Coronary artery (tissue), 2 donors: ENCODE measurements at regions not wholly inside any gene's neighbourhood (a gene's known extent, or its start where the extent isn't known, plus 50 kb on each side); places are given as distances from the start of the nearest gene placed in this dataset.
A peak's percentile ranks its signal among the peaks of the same experiment; 100 is the strongest.

Source experiments
- DNase-seq: peaks from one replicate; pipeline ENCODE4 v3.0.0-alpha.2; 2017; ENCODE audit warnings: low spot score
- H3K27ac ChIP-seq, 2 donors: fragments of 200-600 bp; sonication (generic); one replicate each; pipeline ENCODE4 v1.5.1; 2016 to 2019
- H3K4me3 ChIP-seq: fragments of 200-600 bp; sonication (generic); 2 replicates; pipeline ENCODE4 v1.5.1; 2016; ENCODE audit warnings: mild to moderate bottlenecking, moderate library complexity
- TF ChIP-seq, protein P1 (sequence below): fragments of 200-600 bp; sonication (generic); IDR thresholded peaks from one replicate; pipeline ENCODE4 v1.5.1; 2019; ENCODE audit warnings: antibody characterized with exemption

- Histone ChIP-seq H3K27ac (no peak overlapping the region), H3K4me3 (no peak overlapping the region)
- TF ChIP-seq, protein P1, sequence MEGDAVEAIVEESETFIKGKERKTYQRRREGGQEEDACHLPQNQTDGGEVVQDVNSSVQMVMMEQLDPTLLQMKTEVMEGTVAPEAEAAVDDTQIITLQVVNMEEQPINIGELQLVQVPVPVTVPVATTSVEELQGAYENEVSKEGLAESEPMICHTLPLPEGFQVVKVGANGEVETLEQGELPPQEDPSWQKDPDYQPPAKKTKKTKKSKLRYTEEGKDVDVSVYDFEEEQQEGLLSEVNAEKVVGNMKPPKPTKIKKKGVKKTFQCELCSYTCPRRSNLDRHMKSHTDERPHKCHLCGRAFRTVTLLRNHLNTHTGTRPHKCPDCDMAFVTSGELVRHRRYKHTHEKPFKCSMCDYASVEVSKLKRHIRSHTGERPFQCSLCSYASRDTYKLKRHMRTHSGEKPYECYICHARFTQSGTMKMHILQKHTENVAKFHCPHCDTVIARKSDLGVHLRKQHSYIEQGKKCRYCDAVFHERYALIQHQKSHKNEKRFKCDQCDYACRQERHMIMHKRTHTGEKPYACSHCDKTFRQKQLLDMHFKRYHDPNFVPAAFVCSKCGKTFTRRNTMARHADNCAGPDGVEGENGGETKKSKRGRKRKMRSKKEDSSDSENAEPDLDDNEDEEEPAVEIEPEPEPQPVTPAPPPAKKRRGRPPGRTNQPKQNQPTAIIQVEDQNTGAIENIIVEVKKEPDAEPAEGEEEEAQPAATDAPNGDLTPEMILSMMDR, result no peak
- DNase-seq, result no peak
Observed at GRCh38 chr12:105455261-105455660, 124.8 kb downstream of the C12orf75 start.

GRCh38 chr12:105457026-105457425, 126.5 kb downstream of the C12orf75 start:
- Histone ChIP-seq H3K4me3 (no peak overlapping the region), H3K27ac (no peak overlapping the region)
- DNase-seq, result no peak
- TF ChIP-seq, protein P1, result no peak

DNA sequence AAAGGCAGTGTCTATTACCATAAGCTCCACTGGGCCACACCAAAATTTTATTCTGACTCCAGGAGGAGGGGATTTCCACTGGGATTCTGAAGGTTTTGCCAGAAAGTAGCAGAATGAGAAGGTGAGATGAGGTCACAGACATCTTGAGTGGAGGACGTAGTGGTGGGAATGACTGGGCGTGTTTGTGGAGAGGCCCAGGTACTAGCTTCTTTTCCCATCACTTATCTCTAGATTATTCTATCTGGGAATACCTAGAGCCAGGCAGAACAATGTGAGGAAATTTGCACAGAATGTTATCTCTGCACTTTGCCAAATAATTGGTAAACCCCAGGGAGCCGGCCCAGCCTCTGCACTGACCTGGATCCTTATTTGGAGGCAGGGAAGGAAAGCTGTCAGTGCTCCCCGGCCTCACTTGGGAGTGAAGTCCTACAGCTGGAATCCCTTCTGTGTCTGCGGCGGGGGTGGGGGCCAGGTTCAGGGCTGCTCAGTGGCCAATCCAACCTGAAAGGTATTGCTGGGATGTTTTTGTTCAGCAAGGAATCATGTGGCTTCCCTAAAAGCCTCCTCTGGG, 129.4 kb downstream of the C12orf75 start:
- TF ChIP-seq, protein P1, result no peak
- Histone ChIP-seq H3K27ac (peak overlapping the region in 1 of 2 donors; percentile 17), H3K4me3 (no peak overlapping the region)
- DNase-seq, result no peak

GRCh38 chr12:105461271-105461943, 130.9 kb downstream of the C12orf75 start:
- H3K4me3 ChIP-seq, result no peak overlapping the region
- no peak overlapping the region for H3K27ac ChIP-seq
- TF ChIP-seq, protein P1, result no peak
- no peak for DNase-seq

GRCh38 chr12:105461944-105462762, 131.7 kb downstream of the C12orf75 start:
- no peak for DNase-seq
- Histone ChIP-seq H3K4me3 (no peak overlapping the region), H3K27ac (no peak overlapping the region)
- TF ChIP-seq, protein P1, result no peak

DNA sequence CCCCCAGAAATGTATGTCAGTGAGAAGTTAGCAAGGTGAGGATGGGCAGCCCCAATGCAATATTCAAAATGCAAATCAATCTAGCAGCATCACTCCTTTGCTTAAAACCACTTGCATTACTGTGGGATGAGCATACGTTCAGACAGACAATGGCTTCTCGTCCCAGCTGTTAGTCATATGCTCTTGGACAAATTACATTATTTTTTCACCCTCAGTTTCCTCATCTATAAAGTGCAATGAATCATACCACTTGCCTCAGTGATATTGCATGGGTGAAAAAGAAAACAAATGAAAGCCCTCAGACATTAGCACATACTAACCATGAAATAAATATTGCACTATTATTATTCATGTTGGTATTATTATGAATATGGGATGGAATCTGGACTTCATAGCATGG, 132.3 kb downstream of the C12orf75 start:
- TF ChIP-seq, protein P1, result no peak

More for the DNA sequence above, 132.3 kb downstream of the C12orf75 start:
- no peak for DNase-seq
- no peak overlapping the region for H3K27ac ChIP-seq
- no peak overlapping the region for H3K4me3 ChIP-seq
